ENCODE measurements at regions not wholly inside any gene's neighbourhood (a gene's known extent, or its start where the extent isn't known, plus 50 kb on each side); places are given as distances from the start of the nearest gene placed in this dataset.

DNA sequence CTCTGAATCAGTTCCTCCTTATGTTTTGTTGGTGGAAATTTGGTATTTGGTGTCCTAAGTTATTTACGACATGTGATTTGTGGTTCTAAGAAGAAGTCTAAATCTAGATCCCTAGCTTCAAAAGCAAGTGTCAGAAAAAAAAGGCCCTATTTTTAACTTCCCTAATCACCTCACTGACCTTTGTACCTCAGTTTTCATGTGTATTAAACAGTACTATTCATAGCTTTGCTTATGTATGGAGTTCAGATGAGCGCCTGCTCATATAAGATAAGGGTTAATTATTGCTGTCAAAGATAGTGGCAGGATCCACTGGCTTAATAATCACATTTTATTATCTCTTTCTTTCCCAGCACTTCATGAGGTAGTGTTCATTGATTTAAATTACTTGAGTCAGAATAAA, 318.2 kb downstream of the PARP8 start:
- no peak overlapping the region for H3K27ac ChIP-seq (ENCODE audit: low read length)

DNA sequence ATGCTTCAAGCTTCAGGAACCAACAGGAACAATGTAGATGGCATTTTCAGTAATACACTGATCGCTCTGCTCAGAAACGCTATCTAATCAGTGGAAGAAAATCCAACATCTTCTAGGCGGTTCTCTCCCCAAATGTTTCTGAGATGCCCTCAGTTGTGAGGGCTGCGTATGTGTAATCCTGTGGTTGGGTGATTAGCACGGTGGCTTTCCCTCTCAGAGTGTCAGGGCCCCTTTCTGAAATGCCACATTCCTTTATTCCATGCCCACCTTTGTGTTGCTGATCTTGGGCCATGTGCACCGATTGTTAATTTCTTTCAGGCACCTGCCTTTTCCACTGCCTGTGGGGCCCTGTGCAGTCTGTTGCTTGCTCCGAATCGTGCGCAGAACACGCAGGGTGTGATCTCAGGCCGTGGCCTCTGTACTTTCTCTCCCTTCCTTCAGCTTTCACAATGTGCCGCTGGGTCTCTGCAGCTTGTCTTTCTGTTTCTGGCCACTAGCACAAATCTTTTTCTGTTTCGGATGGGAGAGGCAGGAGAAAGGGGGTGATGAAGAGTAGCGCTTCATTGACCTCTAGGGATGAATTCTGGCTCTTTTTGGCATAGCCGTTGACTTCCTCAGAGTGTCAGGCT, 324.0 kb downstream of the PARP8 start:
- 87% methylated on average over 10 of the region's 15 CpGs for WGBS (ENCODE audit: insufficient coverage)
- no peak for DNase-seq
- Histone ChIP-seq H3K9me3 (replicated peaks; ENCODE audit: control insufficient read depth, low read depth, low read length) (no peaks in the 10 kb centered on the region), H3K36me3 (ENCODE audit: control insufficient read depth, insufficient read depth, low read length) (no peaks in the 10 kb centered on the region), H3K4me1 (ENCODE audit: control insufficient read depth, insufficient read depth, low read length) (no peaks in the 10 kb centered on the region), H3K27me3 (ENCODE audit: control insufficient read depth, insufficient read depth, low read length) (no peaks in the 10 kb centered on the region), H3K27ac (ENCODE audit: low read length) (no peak overlapping the region), H3K4me3 (ENCODE audit: low read length) (no peak overlapping the region)

More for the DNA sequence above, 318.2 kb downstream of the PARP8 start:
- Histone ChIP-seq H3K4me1 (ENCODE audit: control insufficient read depth, insufficient read depth, low read length) (no peaks in the 10 kb centered on the region), H3K27me3 (ENCODE audit: control insufficient read depth, insufficient read depth, low read length) (no peaks in the 10 kb centered on the region), H3K9me3 (replicated peaks; ENCODE audit: control insufficient read depth, low read depth, low read length) (no peaks in the 10 kb centered on the region), H3K4me3 (ENCODE audit: low read length) (no peak overlapping the region), H3K36me3 (ENCODE audit: control insufficient read depth, insufficient read depth, low read length) (no peaks in the 10 kb centered on the region)
- DNase-seq: no peak
- WGBS (ENCODE audit: insufficient coverage): no CpG with 5 or more reads among the region's 2 CpGs

DNA sequence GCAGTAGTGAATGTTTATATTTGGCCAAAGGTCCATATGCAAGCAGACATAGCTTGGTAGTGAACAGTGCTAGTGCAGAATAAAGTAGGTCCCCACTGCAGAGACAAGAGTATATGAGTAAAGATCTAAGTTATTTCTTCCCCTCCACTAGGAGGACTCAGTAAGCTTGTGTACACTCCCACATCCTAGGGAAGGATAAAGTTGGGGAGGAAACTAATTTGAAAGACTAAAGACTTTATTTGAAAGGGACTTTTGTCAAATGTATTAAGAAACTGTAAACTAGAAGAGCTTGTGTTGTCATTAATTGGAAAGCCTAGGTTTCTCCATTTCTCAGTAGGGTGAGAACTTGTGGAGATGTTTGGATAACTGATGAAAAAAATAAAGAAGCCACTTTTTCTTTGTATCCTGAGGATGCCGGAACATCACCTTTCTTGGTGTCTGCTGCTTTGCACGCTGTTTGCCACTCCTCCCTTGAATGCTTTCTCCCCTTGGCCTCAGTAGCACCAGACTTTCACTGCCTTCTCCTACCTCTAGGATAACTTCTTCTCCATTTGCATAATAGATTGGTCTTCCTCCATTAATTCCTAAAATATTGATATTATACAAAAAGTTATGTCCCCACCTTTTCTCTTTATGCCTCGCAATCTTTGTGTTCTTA, 329.0 kb downstream of the PARP8 start:
- Histone ChIP-seq H3K36me3 (ENCODE audit: control insufficient read depth, insufficient read depth, low read length) (no peaks in the 10 kb centered on the region), H3K4me3 (ENCODE audit: low read length) (no peak overlapping the region), H3K27ac (ENCODE audit: low read length) (no peak overlapping the region), H3K9me3 (replicated peaks; ENCODE audit: control insufficient read depth, low read depth, low read length) (no peaks in the 10 kb centered on the region), H3K27me3 (ENCODE audit: control insufficient read depth, insufficient read depth, low read length) (no peaks in the 10 kb centered on the region), H3K4me1 (ENCODE audit: control insufficient read depth, insufficient read depth, low read length) (no peaks in the 10 kb centered on the region)
- DNase-seq: no peak
- WGBS (ENCODE audit: insufficient coverage): 83% methylated on average over 2 of the region's 3 CpGs

DNA sequence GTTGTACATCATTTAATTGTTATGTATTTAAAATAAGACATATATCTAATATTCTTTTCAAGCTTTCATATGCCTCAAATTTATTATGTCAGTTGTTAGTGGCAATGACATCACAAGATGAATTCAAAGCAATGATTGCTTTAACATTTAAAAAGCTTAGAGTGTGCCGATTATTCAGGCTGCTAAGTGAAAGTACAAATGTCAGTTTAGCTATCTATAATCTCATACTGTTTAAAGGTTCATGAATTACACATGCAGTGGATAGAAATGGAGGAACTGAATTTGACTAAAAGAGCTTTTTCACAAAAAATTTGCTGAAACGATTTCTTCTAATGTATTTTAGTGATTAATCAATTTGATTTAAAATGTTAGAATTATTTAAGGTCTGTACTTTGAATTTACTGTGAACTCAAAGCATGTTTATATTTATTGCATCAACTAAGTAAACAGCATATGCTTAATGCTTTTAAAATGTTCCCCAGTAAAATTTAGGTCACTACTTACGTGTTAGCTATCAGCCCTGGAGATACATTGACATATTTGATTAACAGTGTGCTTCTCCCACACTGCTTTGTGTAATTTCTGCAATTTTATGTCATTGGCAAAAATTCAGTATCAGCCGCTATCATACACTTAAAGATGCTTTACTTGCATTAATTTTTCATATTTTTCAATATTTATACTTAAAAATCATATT, 334.9 kb downstream of the PARP8 start:
- Histone ChIP-seq H3K4me1 (ENCODE audit: control insufficient read depth, insufficient read depth, low read length) (no peaks in the 10 kb centered on the region), H3K9me3 (replicated peaks; ENCODE audit: control insufficient read depth, low read depth, low read length) (no peaks in the 10 kb centered on the region)
- WGBS (ENCODE audit: insufficient coverage): no CpG with 5 or more reads among the region's 4 CpGs

DNA sequence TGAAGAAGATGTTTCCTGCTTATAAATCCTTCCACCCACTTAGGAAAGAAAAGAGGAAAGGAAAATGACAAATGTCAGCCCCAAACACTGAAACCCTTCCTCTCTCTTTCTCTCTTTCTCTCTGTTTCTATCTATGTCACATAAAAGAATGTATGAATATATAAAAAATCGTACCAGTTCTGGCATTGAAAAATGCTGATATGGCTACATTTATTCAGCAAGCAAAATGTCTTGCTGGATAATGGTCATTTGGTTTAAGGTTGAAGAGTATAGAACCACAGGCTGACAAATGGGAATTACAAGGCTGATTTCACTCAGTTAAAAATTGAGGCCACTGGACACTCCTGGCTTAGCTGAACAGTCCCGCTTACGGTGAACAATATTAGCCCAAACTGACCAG, 335.9 kb downstream of the PARP8 start:
- Histone ChIP-seq H3K27ac (ENCODE audit: low read length) (no peak overlapping the region), H3K27me3 (ENCODE audit: control insufficient read depth, insufficient read depth, low read length) (no peaks in the 10 kb centered on the region), H3K9me3 (replicated peaks; ENCODE audit: control insufficient read depth, low read depth, low read length) (no peaks in the 10 kb centered on the region), H3K4me1 (ENCODE audit: control insufficient read depth, insufficient read depth, low read length) (no peaks in the 10 kb centered on the region), H3K36me3 (ENCODE audit: control insufficient read depth, insufficient read depth, low read length) (no peaks in the 10 kb centered on the region), H3K4me3 (ENCODE audit: low read length) (no peak overlapping the region)
- DNase-seq: no peak
- no CpG with 5 or more reads among the region's 3 CpGs for WGBS (ENCODE audit: insufficient coverage)

More for the DNA sequence above, 334.9 kb downstream of the PARP8 start:
- no peak overlapping the region for H3K27ac ChIP-seq (ENCODE audit: low read length)
- DNase-seq: no peak
- H3K36me3 ChIP-seq (ENCODE audit: control insufficient read depth, insufficient read depth, low read length): no peaks in the 10 kb centered on the region
- H3K4me3 ChIP-seq (ENCODE audit: low read length): no peak overlapping the region
- H3K27me3 ChIP-seq (ENCODE audit: control insufficient read depth, insufficient read depth, low read length): no peaks in the 10 kb centered on the region

DNA sequence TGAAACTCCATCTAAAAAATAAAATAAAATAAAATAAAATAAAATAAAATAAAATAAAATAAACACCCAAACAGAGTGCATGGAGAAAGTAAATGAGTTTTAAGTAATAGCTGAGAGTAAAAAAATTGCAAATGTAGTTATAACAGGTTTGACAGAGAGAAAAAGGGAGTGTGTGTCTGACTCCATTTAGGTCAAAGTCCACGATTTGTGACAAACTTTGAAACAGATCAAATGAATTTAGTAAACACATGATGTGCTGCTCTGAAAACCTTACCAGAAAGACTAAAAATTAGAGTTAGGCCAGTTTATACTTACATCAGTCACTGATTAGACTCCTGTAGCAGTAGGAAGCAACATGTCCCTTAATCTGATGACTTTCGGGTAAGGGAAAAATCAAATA, 346.6 kb downstream of the PARP8 start:
- 80% methylated on average over 1 of the region's 2 CpGs for WGBS (ENCODE audit: insufficient coverage)
- Histone ChIP-seq H3K27me3 (ENCODE audit: control insufficient read depth, insufficient read depth, low read length) (no peaks in the 10 kb centered on the region), H3K4me3 (ENCODE audit: low read length) (no peak overlapping the region), H3K9me3 (replicated peaks; ENCODE audit: control insufficient read depth, low read depth, low read length) (no peaks in the 10 kb centered on the region), H3K4me1 (ENCODE audit: control insufficient read depth, insufficient read depth, low read length) (no peaks in the 10 kb centered on the region), H3K27ac (ENCODE audit: low read length) (no peak overlapping the region), H3K36me3 (ENCODE audit: control insufficient read depth, insufficient read depth, low read length) (no peaks in the 10 kb centered on the region)
- no peak for DNase-seq

DNA sequence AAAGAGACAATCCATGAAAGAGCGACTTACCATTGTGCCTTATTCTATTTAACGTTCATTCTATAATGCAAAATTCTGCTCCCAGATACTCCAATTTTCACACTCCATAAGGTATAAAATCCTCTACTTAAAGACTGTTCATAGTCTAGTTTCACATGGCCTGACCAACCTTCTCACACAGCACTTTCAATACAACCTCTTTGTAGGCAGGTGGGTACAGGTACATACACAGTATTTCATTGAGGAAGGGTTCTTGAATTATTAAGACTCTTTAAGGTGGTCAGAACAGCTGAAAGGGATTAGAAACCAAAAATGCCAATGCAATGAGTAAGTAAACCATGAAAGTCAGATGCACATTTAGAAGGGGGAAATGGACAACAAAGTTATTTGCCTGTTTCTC, 352.0 kb downstream of the PARP8 start:
- Histone ChIP-seq H3K4me1 (ENCODE audit: control insufficient read depth, insufficient read depth, low read length) (no peaks in the 10 kb centered on the region), H3K27me3 (ENCODE audit: control insufficient read depth, insufficient read depth, low read length) (no peaks in the 10 kb centered on the region), H3K36me3 (ENCODE audit: control insufficient read depth, insufficient read depth, low read length) (no peaks in the 10 kb centered on the region), H3K9me3 (replicated peaks; ENCODE audit: control insufficient read depth, low read depth, low read length) (no peaks in the 10 kb centered on the region), H3K4me3 (ENCODE audit: low read length) (no peak overlapping the region), H3K27ac (ENCODE audit: low read length) (no peak overlapping the region)
- DNase-seq: no peak
- 83% methylated on average over 1 of the region's 2 CpGs for WGBS (ENCODE audit: insufficient coverage)

DNA sequence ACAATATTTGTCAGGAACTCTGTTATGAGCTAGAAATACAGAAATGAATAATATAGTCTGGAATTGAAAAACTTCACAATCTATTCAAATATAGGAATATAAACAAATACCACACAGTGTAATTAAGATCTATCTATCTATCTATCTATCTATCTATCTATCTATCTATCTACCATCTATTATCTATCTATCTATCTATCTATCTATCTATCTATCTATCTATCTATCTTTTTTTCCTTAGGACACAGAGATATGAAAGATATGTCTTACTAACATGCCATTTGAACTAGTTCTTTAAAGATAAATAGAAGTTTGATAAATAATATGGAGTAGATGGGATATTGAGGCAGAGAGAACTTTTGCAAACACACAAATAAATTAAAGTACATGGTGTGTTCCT, 357.8 kb downstream of the PARP8 start:
- H3K36me3 ChIP-seq (ENCODE audit: control insufficient read depth, insufficient read depth, low read length): no peaks in the 10 kb centered on the region
- no peak overlapping the region for H3K4me3 ChIP-seq (ENCODE audit: low read length)
- H3K9me3 ChIP-seq (replicated peaks; ENCODE audit: control insufficient read depth, low read depth, low read length): peaks cover 2% of the 10 kb centered on the region
- no peaks in the 10 kb centered on the region for H3K27me3 ChIP-seq (ENCODE audit: control insufficient read depth, insufficient read depth, low read length)
- DNase-seq: no peak
- H3K27ac ChIP-seq (ENCODE audit: low read length): no peak overlapping the region
- H3K4me1 ChIP-seq (ENCODE audit: control insufficient read depth, insufficient read depth, low read length): no peaks in the 10 kb centered on the region

DNA sequence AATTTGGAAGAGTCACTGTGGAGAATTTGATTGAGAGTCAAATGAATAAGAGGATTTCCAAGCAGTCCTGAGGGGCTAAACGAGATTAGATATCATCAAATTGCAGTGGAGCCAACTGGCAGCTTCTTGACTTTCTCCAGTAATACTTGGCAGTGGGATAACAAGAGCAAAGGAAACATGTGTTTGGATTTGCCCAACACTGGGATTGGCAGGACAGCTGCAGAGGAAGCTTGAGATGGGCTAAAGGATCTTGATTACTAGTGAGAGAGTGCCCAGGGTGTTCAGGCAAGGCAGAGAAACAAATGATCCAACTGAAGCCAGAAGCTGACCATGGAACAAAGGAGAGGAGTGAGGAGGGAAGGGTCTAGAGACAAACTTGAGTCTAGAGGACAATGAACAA, 356.0 kb upstream of the ISL1 start:
- Histone ChIP-seq H3K4me3 (ENCODE audit: low read length) (no peak overlapping the region), H3K36me3 (ENCODE audit: control insufficient read depth, insufficient read depth, low read length) (no peaks in the 10 kb centered on the region), H3K9me3 (replicated peaks; ENCODE audit: control insufficient read depth, low read depth, low read length) (peaks cover 2% of the 10 kb centered on the region), H3K27me3 (ENCODE audit: control insufficient read depth, insufficient read depth, low read length) (no peaks in the 10 kb centered on the region), H3K4me1 (ENCODE audit: control insufficient read depth, insufficient read depth, low read length) (no peaks in the 10 kb centered on the region), H3K27ac (ENCODE audit: low read length) (no peak overlapping the region)
- peak; percentile 25 for DNase-seq
- WGBS (ENCODE audit: insufficient coverage): 22% methylated on average over 1 of the region's 1 CpG

DNA sequence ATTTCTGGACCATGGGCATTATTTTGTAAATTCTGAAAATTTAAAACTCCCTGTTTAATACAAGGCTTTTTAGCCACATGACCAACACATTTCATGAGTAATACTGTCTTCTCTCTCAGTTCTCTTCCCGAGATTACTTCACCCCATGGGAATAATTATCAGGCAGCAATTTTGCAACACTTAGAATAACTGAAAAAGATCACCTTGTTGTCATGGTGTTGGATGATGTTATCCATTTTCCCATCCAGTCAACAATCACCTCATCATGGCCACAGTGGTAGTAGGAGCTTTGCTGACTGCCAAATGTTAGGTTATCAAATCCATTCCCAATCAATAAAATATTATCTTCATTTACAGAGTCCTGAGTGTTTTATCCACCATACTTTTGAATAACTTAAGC, 354.9 kb upstream of the ISL1 start:
- Histone ChIP-seq H3K4me3 (ENCODE audit: low read length) (no peak overlapping the region), H3K9me3 (replicated peaks; ENCODE audit: control insufficient read depth, low read depth, low read length) (peaks cover 2% of the 10 kb centered on the region), H3K27ac (ENCODE audit: low read length) (no peak overlapping the region), H3K4me1 (ENCODE audit: control insufficient read depth, insufficient read depth, low read length) (no peaks in the 10 kb centered on the region), H3K36me3 (ENCODE audit: control insufficient read depth, insufficient read depth, low read length) (no peaks in the 10 kb centered on the region), H3K27me3 (ENCODE audit: control insufficient read depth, insufficient read depth, low read length) (no peaks in the 10 kb centered on the region)
- no CpG with 5 or more reads among the region's 1 CpG for WGBS (ENCODE audit: insufficient coverage)
- no peak for DNase-seq

Measured in muscle of leg (tissue), 3 donors.